ENCODE measurements at regions not wholly inside any gene's neighbourhood (a gene's known extent, or its start where the extent isn't known, plus 50 kb on each side); places are given as distances from the start of the nearest gene placed in this dataset.

DNA sequence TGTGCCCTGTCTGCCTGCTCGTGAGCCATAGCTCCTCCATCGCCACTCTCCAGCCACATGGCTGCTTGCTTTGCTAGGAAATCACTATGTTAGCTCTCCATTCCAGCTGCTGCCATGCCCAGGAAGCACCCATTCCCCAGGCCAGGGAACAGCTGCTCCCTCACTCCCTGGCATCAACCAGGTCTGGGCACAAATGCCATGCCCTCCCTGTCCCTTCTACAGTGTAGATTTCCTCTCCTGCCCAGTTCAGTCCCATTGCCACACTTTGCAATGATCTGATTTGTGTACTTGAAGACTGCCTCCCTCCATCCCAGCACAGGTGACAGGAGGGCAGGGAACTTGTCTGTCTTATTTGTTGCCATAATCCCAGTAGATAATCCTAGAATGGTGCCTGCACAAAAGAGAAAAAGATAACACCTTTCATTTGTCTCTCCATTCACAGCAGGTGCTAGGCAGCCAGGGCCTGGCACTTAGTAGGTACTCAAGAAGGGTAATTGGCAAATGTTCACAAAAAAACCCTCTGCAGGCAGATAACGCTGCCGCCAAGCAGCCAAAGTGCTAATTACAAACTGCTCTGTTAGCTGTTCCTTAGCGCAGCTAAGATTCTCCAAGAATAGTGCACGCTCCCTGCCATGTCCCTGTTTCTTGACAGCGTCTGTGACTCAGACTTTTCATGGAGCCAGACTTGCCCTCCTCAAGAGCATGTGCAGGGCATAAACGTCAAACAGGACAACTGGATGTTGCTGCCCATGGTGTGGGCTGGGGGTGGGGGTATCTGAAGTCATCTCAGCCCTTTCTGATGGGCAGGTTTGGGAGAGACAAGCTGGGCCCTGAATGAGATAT, 69.1 kb downstream of the ARL6IP4 start:
- no peak for TF ChIP-seq EZH2 (IDR thresholded peaks at IDR 0.05; ENCODE audit: borderline replicate concordance, insufficient read depth, low read depth, low read length, poor library complexity, severe bottlenecking)
- TF ChIP-seq, protein P1, sequence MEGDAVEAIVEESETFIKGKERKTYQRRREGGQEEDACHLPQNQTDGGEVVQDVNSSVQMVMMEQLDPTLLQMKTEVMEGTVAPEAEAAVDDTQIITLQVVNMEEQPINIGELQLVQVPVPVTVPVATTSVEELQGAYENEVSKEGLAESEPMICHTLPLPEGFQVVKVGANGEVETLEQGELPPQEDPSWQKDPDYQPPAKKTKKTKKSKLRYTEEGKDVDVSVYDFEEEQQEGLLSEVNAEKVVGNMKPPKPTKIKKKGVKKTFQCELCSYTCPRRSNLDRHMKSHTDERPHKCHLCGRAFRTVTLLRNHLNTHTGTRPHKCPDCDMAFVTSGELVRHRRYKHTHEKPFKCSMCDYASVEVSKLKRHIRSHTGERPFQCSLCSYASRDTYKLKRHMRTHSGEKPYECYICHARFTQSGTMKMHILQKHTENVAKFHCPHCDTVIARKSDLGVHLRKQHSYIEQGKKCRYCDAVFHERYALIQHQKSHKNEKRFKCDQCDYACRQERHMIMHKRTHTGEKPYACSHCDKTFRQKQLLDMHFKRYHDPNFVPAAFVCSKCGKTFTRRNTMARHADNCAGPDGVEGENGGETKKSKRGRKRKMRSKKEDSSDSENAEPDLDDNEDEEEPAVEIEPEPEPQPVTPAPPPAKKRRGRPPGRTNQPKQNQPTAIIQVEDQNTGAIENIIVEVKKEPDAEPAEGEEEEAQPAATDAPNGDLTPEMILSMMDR (IDR thresholded peaks at IDR 0.05), result no peak

All from B cell (primary cell).